ENCODE measurements at regions not wholly inside any gene's neighbourhood (a gene's known extent, or its start where the extent isn't known, plus 50 kb on each side); places are given as distances from the start of the nearest gene placed in this dataset.

- no peak for TF ChIP-seq PHF20 (IDR thresholded peaks at IDR 0.05; ENCODE audit: partially characterized antibody)
- TF ChIP-seq E2F3 (CRISPR knock-in tag; IDR thresholded peaks at IDR 0.05), result no peak
- TF ChIP-seq CEBPB (tag; IDR thresholded peaks at IDR 0.05), result no peak
- TF ChIP-seq RNF2 (IDR thresholded peaks at IDR 0.05), result no peak
- no peak for TF ChIP-seq DACH1 (IDR thresholded peaks at IDR 0.05; ENCODE audit: partially characterized antibody)
- TF ChIP-seq SETDB1 (IDR thresholded peaks at IDR 0.05; ENCODE audit: low read length), result no peak
These were observed 223.3 kb upstream of the ZRANB2 start (continued) for GRCh38 chr1:71304125-71304524.

GRCh38 chr1:71303617-71304041 is 222.8 kb upstream of the ZRANB2 start:
- in situ Hi-C loops (cut with MboI), result no loop called here
- no peaks in the 10 kb centered on the region for H3K27me3 ChIP-seq (ENCODE audit: control insufficient read depth in 2 of 2, insufficient read depth in 2 of 2, low read length in 2 of 2)
- TF ChIP-seq ESRRB (CRISPR knock-in tag; IDR thresholded peaks at IDR 0.05; ENCODE audit: borderline replicate concordance) (no peak), CREBBP (IDR thresholded peaks at IDR 0.05; ENCODE audit: low read depth, low read length) (no peak), ASH1L (IDR thresholded peaks at IDR 0.05; ENCODE audit: borderline replicate concordance, low read depth, partially characterized antibody) (no peak), ZKSCAN8 (CRISPR knock-in tag; IDR thresholded peaks at IDR 0.05) (no peak), ETS2 (tag; IDR thresholded peaks at IDR 0.05; ENCODE audit: borderline replicate concordance, poor library complexity, severe bottlenecking) (no peak), ZFP36 (IDR thresholded peaks at IDR 0.05; ENCODE audit: low read depth, low read length, partially characterized antibody) (no peak), NCOA1 (IDR thresholded peaks at IDR 0.05; ENCODE audit: low read depth) (no peak), SP2 (IDR thresholded peaks at IDR 0.05; ENCODE audit: extremely low read depth, low read depth, low read length, poor library complexity, severe bottlenecking) (no peak), SMAD4 (CRISPR knock-in tag; conservative IDR thresholded peaks at IDR 0.05) (no peak), VEZF1 (CRISPR knock-in tag; IDR thresholded peaks at IDR 0.05) (no peak), ZBTB12 (CRISPR knock-in tag; IDR thresholded peaks at IDR 0.05) (no peak)
- TF ChIP-seq, protein P1, sequence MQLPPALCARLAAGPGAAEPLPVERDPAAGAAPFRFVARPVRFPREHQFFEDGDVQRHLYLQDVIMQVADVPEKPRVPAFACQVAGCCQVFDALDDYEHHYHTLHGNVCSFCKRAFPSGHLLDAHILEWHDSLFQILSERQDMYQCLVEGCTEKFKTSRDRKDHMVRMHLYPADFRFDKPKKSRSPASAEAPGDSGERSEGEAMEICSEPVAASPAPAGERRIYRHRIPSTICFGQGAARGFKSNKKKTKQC (CRISPR knock-in tag; IDR thresholded peaks at IDR 0.05), result no peak
- TF ChIP-seq, protein P2, sequence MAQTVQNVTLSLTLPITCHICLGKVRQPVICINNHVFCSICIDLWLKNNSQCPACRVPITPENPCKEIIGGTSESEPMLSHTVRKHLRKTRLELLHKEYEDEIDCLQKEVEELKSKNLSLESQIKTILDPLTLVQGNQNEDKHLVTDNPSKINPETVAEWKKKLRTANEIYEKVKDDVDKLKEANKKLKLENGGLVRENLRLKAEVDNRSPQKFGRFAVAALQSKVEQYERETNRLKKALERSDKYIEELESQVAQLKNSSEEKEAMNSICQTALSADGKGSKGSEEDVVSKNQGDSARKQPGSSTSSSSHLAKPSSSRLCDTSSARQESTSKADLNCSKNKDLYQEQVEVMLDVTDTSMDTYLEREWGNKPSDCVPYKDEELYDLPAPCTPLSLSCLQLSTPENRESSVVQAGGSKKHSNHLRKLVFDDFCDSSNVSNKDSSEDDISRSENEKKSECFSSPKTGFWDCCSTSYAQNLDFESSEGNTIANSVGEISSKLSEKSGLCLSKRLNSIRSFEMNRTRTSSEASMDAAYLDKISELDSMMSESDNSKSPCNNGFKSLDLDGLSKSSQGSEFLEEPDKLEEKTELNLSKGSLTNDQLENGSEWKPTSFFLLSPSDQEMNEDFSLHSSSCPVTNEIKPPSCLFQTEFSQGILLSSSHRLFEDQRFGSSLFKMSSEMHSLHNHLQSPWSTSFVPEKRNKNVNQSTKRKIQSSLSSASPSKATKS (CRISPR knock-in tag; IDR thresholded peaks at IDR 0.05), result no peak

More at GRCh38 chr1:71303617-71304041, 222.8 kb upstream of the ZRANB2 start:
- intact Hi-C loops (cut with micrococcal nuclease), result no loop called here
- CTCF ChIA-PET (ENCODE audit: low intra/inter-chr PET ratio), result no interaction called here
- Histone ChIP-seq H3K4me3 (no peak overlapping the region), H3K9me1 (ENCODE audit: control insufficient read depth, insufficient read depth, low read length) (no peaks in the 10 kb centered on the region), H3K79me2 (ENCODE audit: control insufficient read depth, insufficient read depth, low read length) (no peaks in the 10 kb centered on the region), H3K4me2 (ENCODE audit: insufficient read depth, low read length) (no peak overlapping the region), H3K9ac (ENCODE audit: insufficient read depth in 1 of 2, low read depth in 2 of 2, low read length in 2 of 2) (no peak overlapping the region), H3K9me3 (replicated peaks; ENCODE audit: control insufficient read depth, insufficient read depth, low read depth, low read length) (no peaks in the 10 kb centered on the region), H3K4me1 (replicated peaks in 1 of 2; ENCODE audit: control insufficient read depth in 2 of 2, insufficient read depth in 2 of 2, low read length in 2 of 2) (no peaks in the 10 kb centered on the region), H4K20me1 (replicated peaks; ENCODE audit: control insufficient read depth, insufficient read depth, low read length) (no peaks in the 10 kb centered on the region), H2AFZ (ENCODE audit: low read depth, low read length) (no peak overlapping the region), H3K27ac (ENCODE audit: extremely low read depth, low read depth, low read length) (no peak overlapping the region), H3K36me3 (ENCODE audit: control insufficient read depth, insufficient read depth, low read length) (no peaks in the 10 kb centered on the region)
- DNase-seq (ENCODE audit: extremely low read depth in 1 of 4, low spot score in 3 of 4) (no peak), FAIRE-seq (no peak), ATAC-seq (no peak)
- POLR2A ChIA-PET, result no interaction called here
- 5% methylated on average over 4 of the region's 4 CpGs for WGBS (ENCODE audit: insufficient coverage, low coverage, missing lambda C conversion rate)
- BruUV-seq (replicated peaks), result no TSS peak
